Midbrain (tissue), 1 donor: ENCODE measurements at regions not wholly inside any gene's neighbourhood (a gene's known extent, or its start where the extent isn't known, plus 50 kb on each side); places are given as distances from the start of the nearest gene placed in this dataset.

Experiments used
- DNase-seq: peaks from one replicate; lab custom pipeline; 2025; lab: John Stamatoyannopoulos, UW

- no peak for DNase-seq
These were observed 518.5 kb downstream of the EPHA3 start for GRCh38 chr3:89625945-89626344.

DNA sequence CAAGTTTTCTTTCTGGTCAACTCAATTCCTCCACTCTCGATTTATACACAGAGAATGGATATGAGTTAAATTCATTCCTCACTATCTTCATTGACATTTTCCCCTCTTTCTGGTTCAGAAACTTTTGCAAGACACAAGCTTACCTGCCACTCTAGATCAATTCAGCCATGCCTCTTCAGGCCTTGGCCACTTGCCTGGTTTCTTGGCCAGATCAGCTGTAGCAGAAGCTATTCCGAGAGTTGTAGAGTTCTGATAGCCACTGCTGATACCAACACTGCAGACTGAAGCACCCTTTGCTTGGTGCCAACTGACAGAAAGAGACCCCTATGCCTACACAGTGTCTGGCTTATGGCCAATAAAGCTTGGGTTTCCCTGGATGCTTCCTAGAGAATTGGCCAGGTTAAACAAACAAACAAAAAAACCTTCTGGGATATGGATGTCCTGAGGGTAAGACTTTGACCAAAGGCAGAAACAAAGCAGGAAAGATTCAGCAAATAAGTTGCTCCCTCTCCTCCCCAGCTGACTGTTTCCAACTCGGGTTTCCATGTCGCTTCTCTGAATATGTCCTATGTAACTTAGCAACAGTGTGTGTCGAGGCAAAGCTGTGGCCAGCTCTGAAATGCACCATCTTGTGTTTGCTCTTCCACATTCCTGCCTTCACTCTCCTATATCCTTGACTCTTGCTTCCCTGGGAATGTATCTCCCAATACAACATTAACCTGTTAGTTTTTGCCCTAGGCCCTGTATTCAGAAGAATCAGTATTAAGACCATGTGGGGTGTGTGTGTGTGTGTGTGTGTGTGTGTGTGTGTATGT, 521.6 kb downstream of the EPHA3 start:
- DNase-seq, result no peak

- no peak for DNase-seq
These were observed 527.7 kb downstream of the EPHA3 start for GRCh38 chr3:89635137-89635536.

DNA sequence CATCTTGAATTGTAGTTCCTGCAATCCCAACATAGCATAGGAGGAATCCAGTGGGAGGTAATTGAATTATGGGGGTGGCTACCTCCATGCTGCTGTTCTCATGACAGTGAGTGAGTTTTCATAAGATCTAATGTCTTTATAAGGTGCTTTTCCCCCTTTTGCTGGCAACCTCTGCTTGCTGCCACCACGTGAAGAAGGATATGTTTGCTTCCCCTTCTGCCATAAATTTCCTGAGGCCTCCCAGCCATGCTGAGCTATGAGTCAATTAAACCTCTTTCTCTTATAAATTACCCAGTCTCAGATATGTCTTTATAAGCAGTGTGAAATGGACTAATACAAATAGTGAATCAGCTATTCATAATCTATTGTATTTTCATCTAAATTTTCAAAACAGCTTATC, 537.3 kb downstream of the EPHA3 start:
- DNase-seq, result no peak

DNA sequence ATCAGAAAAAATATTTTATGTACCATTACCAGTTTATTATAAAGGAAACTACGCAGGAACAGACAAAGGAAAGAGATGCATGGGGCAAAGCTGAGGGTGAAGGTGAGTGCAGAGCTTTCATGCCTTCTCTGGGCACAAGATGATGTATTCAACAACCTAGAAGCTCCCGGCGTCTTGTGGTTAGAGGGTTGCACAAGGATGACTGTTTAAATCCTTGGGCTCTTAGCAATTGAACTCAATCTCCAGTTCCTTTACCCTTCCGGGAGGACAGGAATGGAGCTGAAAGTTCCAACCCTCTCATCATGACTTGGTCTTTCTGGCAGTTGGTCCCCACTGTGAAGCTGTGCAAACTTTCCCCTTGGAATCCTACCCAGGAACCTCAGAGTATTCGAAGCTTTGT, 542.0 kb downstream of the EPHA3 start:
- no peak for DNase-seq

DNA sequence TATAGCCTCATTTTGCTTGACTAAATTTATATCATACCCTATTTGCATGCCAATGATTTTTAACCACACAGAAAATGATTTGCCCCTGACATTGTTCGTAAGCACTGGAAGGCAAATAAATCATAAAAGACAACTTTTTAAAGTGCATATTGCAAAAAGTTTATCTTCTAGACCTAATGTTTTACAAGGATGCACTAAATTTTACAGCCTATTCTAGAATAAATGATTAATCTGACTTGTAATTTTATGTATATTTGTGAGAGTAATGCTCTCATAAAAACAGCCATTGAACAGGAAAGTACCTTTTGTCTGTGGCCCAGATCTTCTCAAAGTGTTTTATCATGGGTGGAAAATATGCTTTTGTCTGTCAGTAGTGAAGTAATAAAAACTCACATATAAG, 546.6 kb downstream of the EPHA3 start:
- no peak for DNase-seq

DNA sequence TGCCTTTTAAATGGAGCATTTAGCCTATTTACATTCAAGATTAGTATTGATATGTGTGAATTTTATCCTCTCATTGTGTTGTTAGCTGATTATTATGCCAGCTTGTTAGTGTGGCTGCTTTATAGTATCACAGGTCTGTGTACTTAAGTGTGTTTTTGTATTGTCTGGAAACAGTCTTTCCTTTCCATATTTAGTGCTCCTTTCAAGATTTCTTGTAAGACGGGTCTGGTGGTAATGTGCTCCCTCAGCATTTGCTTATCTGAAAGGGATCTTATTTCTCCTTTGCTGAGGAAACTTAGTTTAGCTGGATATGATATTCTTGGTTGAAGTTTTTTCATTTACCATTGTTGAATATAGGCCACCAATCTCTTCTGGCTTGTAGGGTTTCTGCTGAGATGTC, 549.0 kb downstream of the EPHA3 start:
- no peak for DNase-seq

DNA sequence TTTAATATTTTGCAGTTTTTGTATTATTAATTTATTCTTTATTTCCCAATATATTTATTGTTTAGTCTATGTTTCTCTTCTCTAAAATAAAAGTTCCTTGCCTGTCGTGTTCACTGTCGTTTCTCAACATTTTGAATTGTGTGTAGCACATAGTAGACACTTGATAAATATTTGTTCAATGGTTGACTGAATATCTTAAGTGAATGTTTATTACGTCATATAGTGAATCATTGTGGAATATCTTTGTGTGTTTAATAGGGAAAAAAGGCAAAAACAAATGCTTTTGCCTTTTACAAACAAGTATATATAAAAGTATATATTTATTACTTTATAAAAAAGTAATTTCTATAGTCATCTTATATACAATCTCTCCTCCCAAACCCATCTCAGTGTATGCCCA, 572.3 kb downstream of the EPHA3 start:
- DNase-seq, result no peak

- no peak for DNase-seq
These were observed 575.1 kb downstream of the EPHA3 start for GRCh38 chr3:89682556-89682955.

GRCh38 chr3:89685731-89686130, 578.3 kb downstream of the EPHA3 start:
- no peak for DNase-seq

DNA sequence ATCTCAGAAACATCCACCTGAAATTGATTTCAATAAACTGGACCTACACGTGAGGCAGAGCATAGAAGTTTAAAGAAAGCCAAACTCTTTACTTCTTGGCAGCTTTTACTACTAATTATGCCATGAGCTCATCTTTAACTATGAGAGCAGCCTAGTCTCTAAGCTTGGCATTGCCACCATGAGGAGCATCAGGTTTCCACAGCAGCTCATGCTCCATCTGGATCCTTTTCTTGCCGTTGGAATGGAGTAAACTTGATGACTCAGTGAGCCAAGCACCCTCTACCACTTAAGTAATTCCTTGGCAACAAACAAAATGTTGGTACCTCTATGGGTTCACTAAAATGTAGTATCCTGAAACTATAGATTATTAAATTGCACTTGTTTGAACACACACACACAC, 583.2 kb downstream of the EPHA3 start:
- no peak for DNase-seq

- DNase-seq, result no peak
These were observed 585.2 kb downstream of the EPHA3 start for GRCh38 chr3:89692601-89693000.

DNA sequence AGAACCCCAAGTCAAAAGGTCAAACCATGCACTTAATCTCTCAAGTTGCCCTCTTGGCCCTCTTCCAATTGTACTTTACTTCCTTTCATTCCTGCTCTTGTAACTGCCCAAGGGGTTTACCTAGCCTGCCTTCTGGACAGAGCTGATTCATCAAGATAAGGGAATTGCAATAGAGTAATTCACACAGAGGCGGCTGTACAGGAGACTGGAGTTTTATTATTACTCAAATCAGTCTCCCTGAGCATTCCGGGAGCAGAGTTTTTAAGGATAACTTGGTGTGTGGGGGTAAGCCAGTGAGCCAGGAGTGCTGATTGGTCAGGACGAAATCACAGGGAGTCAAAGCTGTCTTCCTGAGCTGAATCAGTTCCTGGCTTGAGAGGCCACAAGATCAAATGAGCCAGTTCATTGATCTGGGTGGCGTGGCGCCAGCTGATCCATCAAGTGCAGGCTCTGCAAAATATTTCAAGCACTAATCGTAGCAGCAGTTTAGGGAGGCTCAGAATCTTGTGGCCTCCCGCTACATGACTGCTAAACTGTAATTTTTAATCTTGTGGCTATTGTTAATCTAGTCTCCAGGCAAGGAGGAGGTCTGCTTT, 590.0 kb downstream of the EPHA3 start:
- DNase-seq, result no peak

DNA sequence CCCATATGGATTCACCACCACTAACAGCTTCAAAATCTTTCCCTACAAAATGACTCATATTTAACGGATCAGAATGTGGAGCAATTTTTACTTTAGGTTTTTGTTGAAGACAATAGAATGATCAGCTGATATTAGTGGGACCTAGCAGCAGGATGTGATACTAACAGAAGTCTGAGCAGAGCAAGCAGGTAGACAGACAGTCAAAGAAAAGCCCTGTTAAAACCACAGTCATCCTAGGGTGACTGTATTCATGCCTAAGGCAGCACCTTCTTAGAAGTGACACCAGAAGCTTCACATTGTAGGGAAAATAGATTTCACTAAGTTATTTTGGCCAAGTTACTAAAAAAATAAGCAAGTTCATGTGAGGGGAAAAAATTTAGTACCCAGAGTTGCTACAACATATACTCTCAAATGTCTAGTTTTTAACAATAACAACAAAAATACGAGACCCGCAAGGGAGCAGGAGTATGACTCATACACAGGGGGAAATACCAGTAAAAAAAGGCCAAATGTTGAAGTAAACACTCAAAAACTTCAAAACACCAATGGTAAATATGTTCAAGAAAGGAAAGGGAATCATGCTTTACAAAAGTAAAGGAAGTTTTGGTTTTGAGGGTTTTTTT, 590.9 kb downstream of the EPHA3 start:
- DNase-seq, result no peak

- no peak for DNase-seq
These were observed 591.8 kb downstream of the EPHA3 start for GRCh38 chr3:89699229-89699628.

DNA sequence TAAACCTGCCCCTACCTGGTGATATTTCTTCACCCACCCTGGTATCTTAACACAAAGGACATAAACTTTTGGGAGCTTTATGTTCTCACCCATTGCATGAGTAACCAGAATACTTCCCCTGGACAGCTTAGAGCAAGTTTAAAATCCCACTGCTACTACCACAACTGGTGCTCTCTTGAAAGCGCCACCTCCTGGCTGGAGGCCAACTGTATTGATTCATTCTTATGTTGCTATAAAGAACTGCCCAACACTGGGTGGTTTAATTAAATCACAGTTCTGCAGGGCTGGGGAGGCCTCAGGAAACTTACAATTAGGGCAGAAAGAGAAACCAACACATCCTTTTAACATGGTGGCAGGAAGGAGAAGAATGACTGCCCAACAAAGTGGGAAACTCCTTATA, 592.4 kb downstream of the EPHA3 start:
- no peak for DNase-seq

DNA sequence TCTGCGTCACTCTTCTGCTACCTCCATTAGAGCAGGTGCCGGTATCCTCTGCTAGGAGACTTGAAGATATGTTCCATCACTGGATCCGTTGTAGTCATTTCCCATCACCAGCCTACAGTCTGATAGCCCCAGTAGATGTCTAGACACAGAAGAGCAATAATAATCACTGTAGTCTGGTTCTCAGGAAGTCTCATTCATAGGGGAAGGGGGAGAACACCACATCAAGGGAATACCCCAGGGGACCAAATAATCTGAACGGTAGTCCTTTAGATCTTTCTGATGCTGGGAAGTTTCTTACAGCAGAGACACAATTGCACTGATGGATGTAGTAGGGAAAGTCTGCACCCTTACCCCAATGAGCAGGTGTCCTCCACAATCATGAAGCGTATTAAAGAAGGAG, 595.0 kb downstream of the EPHA3 start:
- DNase-seq, result no peak

- DNase-seq, result no peak
These were observed 605.8 kb downstream of the EPHA3 start for GRCh38 chr3:89713196-89713595.

GRCh38 chr3:89714237-89714636, 606.8 kb downstream of the EPHA3 start:
- DNase-seq, result no peak

DNA sequence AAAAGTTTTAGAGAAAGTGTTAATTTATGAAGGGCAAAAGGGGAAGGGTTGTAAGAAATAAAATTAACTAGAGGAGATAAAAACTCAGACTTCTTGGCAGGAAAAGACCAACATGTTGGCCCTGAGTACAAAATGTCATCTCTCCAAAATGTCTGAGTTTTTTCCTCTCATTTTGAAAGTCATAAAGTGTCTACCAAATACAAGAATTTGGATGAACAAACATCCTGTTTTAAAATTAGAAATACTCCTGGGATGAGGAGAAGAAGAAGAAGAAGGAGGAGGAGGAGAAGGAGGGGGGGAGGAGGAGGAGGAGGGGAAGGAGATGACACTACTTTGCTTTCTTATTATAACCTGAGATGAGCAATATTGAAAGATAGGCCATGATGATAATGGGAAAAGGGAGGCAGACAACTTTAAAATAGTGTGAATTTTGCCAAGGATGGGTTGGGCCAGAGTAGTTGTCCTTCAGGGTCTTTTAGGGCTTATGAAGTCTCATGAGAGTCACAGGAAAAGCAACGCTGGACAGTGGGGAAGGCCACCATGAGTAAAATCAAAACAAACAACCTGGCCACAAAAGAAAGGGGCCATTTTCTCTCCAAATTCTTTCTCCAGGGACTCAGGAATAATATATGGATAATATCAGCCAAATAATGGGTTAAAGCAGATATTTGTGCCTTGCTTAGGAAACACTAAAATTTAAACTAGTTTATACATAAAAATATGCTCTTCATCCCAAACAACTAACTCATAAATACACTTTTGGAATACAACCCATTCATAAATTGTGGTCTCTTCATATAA, 632.9 kb downstream of the EPHA3 start:
- DNase-seq, result no peak

- no peak for DNase-seq
These were observed 633.4 kb downstream of the EPHA3 start for GRCh38 chr3:89740881-89741177.

DNA sequence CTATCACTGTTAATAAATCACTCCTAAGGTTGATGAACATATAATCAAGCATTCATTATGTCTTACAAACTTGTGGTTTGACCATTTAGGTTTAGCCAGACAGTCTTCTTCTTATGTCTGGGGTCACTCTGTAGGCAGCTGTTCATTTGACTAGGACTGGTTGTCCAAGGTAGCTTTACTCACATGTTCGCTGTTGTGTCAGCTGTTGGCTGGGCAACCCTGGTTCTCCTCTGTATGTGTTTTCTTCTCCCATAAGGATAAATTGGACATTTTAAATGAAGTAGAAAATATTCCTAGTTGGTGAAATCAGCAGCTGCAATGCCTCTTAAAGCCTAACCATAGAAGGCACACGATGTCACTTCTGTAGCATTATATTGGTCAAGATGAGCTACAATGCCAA, 635.1 kb downstream of the EPHA3 start:
- no peak for DNase-seq
